ENCODE measurements at regions not wholly inside any gene's neighbourhood (a gene's known extent, or its start where the extent isn't known, plus 50 kb on each side); places are given as distances from the start of the nearest gene placed in this dataset.
"Not testable (repeated sequence)": the region's sequence is repeated elsewhere in the genome, so short reads cannot be mapped to it uniquely, and the experiment has no call there.

- DNase-seq (ENCODE audit: insufficient read length, low spot score), result no peak
- no peak for TF ChIP-seq CTCF (IDR thresholded peaks at IDR 0.05; ENCODE audit: insufficient read depth, missing control alignments)
- FAIRE-seq, result no peak
Measured at GRCh38 chr18:30676053-30676480, 366.5 kb downstream of the DSC3 start.

GRCh38 chr18:30675493-30675892 lies 367.0 kb downstream of the DSC3 start:
- peak; percentile 92 for FAIRE-seq
- no peak for TF ChIP-seq CTCF (IDR thresholded peaks at IDR 0.05; ENCODE audit: insufficient read depth, missing control alignments)

GRCh38 chr18:30675072-30675471 lies 367.5 kb downstream of the DSC3 start:
- no peak for DNase-seq (ENCODE audit: insufficient read length, low spot score)
- TF ChIP-seq CTCF (IDR thresholded peaks at IDR 0.05; ENCODE audit: insufficient read depth, missing control alignments), result no peak
- FAIRE-seq, result no peak

More at GRCh38 chr18:30675493-30675892, 367.0 kb downstream of the DSC3 start:
- no peak for DNase-seq (ENCODE audit: insufficient read length, low spot score)

GRCh38 chr18:30674596-30674995 lies 367.9 kb downstream of the DSC3 start:
- no peak for DNase-seq (ENCODE audit: insufficient read length, low spot score)
- no peak for TF ChIP-seq CTCF (IDR thresholded peaks at IDR 0.05; ENCODE audit: insufficient read depth, missing control alignments)
- no peak for FAIRE-seq

- not testable (repeated sequence) for DNase-seq (ENCODE audit: insufficient read length, low spot score); FAIRE-seq
Measured at GRCh38 chr18:30672439-30672838, 370.1 kb downstream of the DSC3 start.

- no peak for TF ChIP-seq CTCF (IDR thresholded peaks at IDR 0.05; ENCODE audit: insufficient read depth, missing control alignments)
- no peak for DNase-seq (ENCODE audit: insufficient read length, low spot score)
- no peak for FAIRE-seq
Measured at GRCh38 chr18:30658306-30658705, 384.2 kb downstream of the DSC3 start.

GRCh38 chr18:30652387-30652786 lies 390.2 kb downstream of the DSC3 start:
- FAIRE-seq (no peak), DNase-seq (ENCODE audit: insufficient read length, low spot score) (no peak)
- TF ChIP-seq CTCF (IDR thresholded peaks at IDR 0.05; ENCODE audit: insufficient read depth, missing control alignments), result no peak

GRCh38 chr18:30650499-30650898 lies 392.0 kb downstream of the DSC3 start:
- TF ChIP-seq CTCF (IDR thresholded peaks at IDR 0.05; ENCODE audit: insufficient read depth, missing control alignments), result no peak
- no peak for DNase-seq (ENCODE audit: insufficient read length, low spot score)
- FAIRE-seq, result no peak

All from D721Med (cell line).